Suprapubic skin (tissue), 4 donors: ENCODE measurements at regions not wholly inside any gene's neighbourhood (a gene's known extent, or its start where the extent isn't known, plus 50 kb on each side); places are given as distances from the start of the nearest gene placed in this dataset.

ENCODE experiments used
- EP300 ChIP-seq: sonication (generic); formaldehyde crosslinking; IDR thresholded peaks from one replicate; pipeline ENCODE4 v1.6.1; 2017; ENCODE audit warnings: antibody characterized with exemption
- POLR2A ChIP-seq, 2 donors: fragments of 450-650 bp; IDR thresholded peaks; one replicate each; pipeline ENCODE4 v1.6.1; 2017; ENCODE audit warnings: antibody characterized with exemption in 2 of 2, mild to moderate bottlenecking in 2 of 2, moderate library complexity in 2 of 2
- POLR2AphosphoS5 ChIP-seq, 3 donors: sonication (generic); formaldehyde crosslinking; IDR thresholded peaks; one replicate each; pipeline ENCODE4 v1.6.1; 2017; ENCODE audit warnings: antibody characterized with exemption in 3 of 3
- TF ChIP-seq, protein P1 (sequence below), 2 donors: fragments of 200-600 bp in 1 of 2; fragments of 450-650 bp in 1 of 2; sonication (generic) in 1 of 2; IDR thresholded peaks; one replicate each; pipeline ENCODE4 v1.5.1; 2016 to 2019; ENCODE audit warnings: antibody characterized with exemption in 2 of 2, mild to moderate bottlenecking in 1 of 2, moderate library complexity in 1 of 2

- no peak for TF ChIP-seq POLR2A (IDR thresholded peaks at IDR 0.05)
- TF ChIP-seq, protein P1, sequence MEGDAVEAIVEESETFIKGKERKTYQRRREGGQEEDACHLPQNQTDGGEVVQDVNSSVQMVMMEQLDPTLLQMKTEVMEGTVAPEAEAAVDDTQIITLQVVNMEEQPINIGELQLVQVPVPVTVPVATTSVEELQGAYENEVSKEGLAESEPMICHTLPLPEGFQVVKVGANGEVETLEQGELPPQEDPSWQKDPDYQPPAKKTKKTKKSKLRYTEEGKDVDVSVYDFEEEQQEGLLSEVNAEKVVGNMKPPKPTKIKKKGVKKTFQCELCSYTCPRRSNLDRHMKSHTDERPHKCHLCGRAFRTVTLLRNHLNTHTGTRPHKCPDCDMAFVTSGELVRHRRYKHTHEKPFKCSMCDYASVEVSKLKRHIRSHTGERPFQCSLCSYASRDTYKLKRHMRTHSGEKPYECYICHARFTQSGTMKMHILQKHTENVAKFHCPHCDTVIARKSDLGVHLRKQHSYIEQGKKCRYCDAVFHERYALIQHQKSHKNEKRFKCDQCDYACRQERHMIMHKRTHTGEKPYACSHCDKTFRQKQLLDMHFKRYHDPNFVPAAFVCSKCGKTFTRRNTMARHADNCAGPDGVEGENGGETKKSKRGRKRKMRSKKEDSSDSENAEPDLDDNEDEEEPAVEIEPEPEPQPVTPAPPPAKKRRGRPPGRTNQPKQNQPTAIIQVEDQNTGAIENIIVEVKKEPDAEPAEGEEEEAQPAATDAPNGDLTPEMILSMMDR (IDR thresholded peaks at IDR 0.05): no peak
- no peak for TF ChIP-seq EP300
- TF ChIP-seq POLR2AphosphoS5 (IDR thresholded peaks at IDR 0.05): no peak
These were observed 551.0 kb upstream of the NBEA start for GRCh38 chr13:34391076-34391475.
